ENCODE measurements at regions not wholly inside any gene's neighbourhood (a gene's known extent, or its start where the extent isn't known, plus 50 kb on each side); places are given as distances from the start of the nearest gene placed in this dataset.

DNA sequence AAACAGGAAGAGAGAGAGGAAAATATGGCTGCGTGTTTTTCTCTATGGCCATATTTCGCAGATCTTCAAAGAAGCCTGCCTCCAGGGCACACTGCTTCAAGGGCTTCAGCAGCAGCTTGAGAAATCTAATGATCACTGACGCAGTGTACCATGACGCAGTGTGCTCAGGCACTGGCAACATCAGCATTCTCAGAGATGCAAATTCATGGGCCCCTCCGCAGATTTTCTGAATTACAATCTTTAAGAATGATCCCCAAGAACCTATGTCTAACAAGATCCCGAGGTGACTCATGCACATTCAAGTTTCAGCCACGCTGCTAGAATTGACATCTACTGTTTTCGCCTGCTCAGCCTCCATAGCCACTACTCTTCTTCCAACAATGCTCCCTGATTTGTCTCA is 143.9 kb upstream of the ZNF366 start:
- no peak overlapping the region for H3K18ac ChIP-seq (ENCODE audit: extremely low read depth, low read length)
- H3K23me2 ChIP-seq (ENCODE audit: low read depth, low read length), result no peaks in the 10 kb centered on the region
- no peak overlapping the region for H3K56ac ChIP-seq (replicated peaks; ENCODE audit: insufficient read length, low read depth, low read length)
- H3K27me3 ChIP-seq (replicated peaks in 1 of 4; ENCODE audit: control insufficient read depth in 3 of 4, extremely low read depth in 1 of 4, insufficient read depth in 3 of 4, low read length in 3 of 4), result no peaks in the 10 kb centered on the region; a peak in 1 of 7 replicates
- no peak overlapping the region for H2AFZ ChIP-seq (ENCODE audit: low read length)
- H4K5ac ChIP-seq (ENCODE audit: insufficient read length, low read depth, low read length), result no peak overlapping the region
- H3K4ac ChIP-seq (replicated peaks; ENCODE audit: insufficient read length, low read depth, low read length), result no peak overlapping the region
- POLR2A ChIA-PET (ENCODE audit: partially characterized antibody), result interaction anchor here (0.5 kb wide), 1 partner anchor 151 kb away, joined by 3 read pairs; no protein-coding TSS in a partner anchor
- no peaks in the 10 kb centered on the region for H3K79me2 ChIP-seq (ENCODE audit: control insufficient read depth in 1 of 2, insufficient read depth in 2 of 2, low read length in 2 of 2)
- H4K91ac ChIP-seq (replicated peaks; ENCODE audit: insufficient read length, low read length), result no peak overlapping the region
- H2BK20ac ChIP-seq (ENCODE audit: low read length), result no peak overlapping the region
- H2BK5ac ChIP-seq (ENCODE audit: low read depth, low read length), result no peak overlapping the region
- no peak overlapping the region for H2BK120ac ChIP-seq (replicated peaks; ENCODE audit: low read depth, low read length)
- H3K79me1 ChIP-seq (ENCODE audit: low read depth, low read length), result no peaks in the 10 kb centered on the region
- H3K27ac ChIP-seq (ENCODE audit: low read depth, low read length), result no peak overlapping the region
- H3K4me3 ChIP-seq (ENCODE audit: extremely low read depth in 1 of 4, insufficient read depth in 2 of 4, low read depth in 3 of 4, low read length in 4 of 4), result no peak overlapping the region
- H3K4me2 ChIP-seq (ENCODE audit: insufficient read depth in 1 of 2, low read depth in 2 of 2, low read length in 2 of 2), result no peak overlapping the region
- no peak overlapping the region for H2BK12ac ChIP-seq (ENCODE audit: low read depth, low read length)
- DNase-seq (ENCODE audit: low read depth in 1 of 2, low spot score in 2 of 2) (no peak), FAIRE-seq (no peak)
- H3K36me3 ChIP-seq (ENCODE audit: control insufficient read depth in 2 of 4, insufficient read depth in 4 of 4, low read length in 3 of 4), result no peaks in the 10 kb centered on the region
- no peak overlapping the region for H2BK15ac ChIP-seq (ENCODE audit: low read length)
- H2AK5ac ChIP-seq (ENCODE audit: low read depth, low read length), result no peak overlapping the region
- H3K14ac ChIP-seq (ENCODE audit: insufficient read length), result no peak overlapping the region
- no peaks in the 10 kb centered on the region for H4K20me1 ChIP-seq (replicated peaks in 1 of 2; ENCODE audit: control insufficient read depth in 1 of 2, insufficient read depth in 2 of 2, low read length in 2 of 2)
- no peak overlapping the region for H4K8ac ChIP-seq (ENCODE audit: extremely low read depth, insufficient read depth, low read length)
- H3K23ac ChIP-seq (ENCODE audit: insufficient read length), result no peak overlapping the region
- H3K9me3 ChIP-seq (ENCODE audit: insufficient read depth in 2 of 2, low read depth in 1 of 2, low read length in 1 of 2), result no peaks in the 10 kb centered on the region
- no peak overlapping the region for H3K9ac ChIP-seq (replicated peaks in 1 of 4; ENCODE audit: extremely low read depth in 1 of 4, low read depth in 3 of 4, low read length in 3 of 4)
- CTCF ChIA-PET (ENCODE audit: partially characterized antibody), result no interaction called here
- 97% methylated on average over 8 of the region's 8 CpGs; no CpG with 5 or more reads in 1 of the 2 experiments for WGBS, 2 experiments (ENCODE audit: extremely low coverage in 1 of 2, insufficient coverage in 1 of 2, insufficient read length in 1 of 2, insufficient replicate concordance in 2 of 2, low coverage in 1 of 2, low lambda C conversion rate in 2 of 2, missing lambda C conversion rate in 1 of 2)
- H3K4me1 ChIP-seq (replicated peaks in 1 of 4; ENCODE audit: control insufficient read depth in 3 of 4, insufficient read depth in 4 of 4, low read length in 3 of 4), result peaks cover 0 to 2% (median 1%) of the 10 kb centered on the region in 4 experiments; a peak in 3 of 7 replicates
- TF ChIP-seq, protein P1, sequence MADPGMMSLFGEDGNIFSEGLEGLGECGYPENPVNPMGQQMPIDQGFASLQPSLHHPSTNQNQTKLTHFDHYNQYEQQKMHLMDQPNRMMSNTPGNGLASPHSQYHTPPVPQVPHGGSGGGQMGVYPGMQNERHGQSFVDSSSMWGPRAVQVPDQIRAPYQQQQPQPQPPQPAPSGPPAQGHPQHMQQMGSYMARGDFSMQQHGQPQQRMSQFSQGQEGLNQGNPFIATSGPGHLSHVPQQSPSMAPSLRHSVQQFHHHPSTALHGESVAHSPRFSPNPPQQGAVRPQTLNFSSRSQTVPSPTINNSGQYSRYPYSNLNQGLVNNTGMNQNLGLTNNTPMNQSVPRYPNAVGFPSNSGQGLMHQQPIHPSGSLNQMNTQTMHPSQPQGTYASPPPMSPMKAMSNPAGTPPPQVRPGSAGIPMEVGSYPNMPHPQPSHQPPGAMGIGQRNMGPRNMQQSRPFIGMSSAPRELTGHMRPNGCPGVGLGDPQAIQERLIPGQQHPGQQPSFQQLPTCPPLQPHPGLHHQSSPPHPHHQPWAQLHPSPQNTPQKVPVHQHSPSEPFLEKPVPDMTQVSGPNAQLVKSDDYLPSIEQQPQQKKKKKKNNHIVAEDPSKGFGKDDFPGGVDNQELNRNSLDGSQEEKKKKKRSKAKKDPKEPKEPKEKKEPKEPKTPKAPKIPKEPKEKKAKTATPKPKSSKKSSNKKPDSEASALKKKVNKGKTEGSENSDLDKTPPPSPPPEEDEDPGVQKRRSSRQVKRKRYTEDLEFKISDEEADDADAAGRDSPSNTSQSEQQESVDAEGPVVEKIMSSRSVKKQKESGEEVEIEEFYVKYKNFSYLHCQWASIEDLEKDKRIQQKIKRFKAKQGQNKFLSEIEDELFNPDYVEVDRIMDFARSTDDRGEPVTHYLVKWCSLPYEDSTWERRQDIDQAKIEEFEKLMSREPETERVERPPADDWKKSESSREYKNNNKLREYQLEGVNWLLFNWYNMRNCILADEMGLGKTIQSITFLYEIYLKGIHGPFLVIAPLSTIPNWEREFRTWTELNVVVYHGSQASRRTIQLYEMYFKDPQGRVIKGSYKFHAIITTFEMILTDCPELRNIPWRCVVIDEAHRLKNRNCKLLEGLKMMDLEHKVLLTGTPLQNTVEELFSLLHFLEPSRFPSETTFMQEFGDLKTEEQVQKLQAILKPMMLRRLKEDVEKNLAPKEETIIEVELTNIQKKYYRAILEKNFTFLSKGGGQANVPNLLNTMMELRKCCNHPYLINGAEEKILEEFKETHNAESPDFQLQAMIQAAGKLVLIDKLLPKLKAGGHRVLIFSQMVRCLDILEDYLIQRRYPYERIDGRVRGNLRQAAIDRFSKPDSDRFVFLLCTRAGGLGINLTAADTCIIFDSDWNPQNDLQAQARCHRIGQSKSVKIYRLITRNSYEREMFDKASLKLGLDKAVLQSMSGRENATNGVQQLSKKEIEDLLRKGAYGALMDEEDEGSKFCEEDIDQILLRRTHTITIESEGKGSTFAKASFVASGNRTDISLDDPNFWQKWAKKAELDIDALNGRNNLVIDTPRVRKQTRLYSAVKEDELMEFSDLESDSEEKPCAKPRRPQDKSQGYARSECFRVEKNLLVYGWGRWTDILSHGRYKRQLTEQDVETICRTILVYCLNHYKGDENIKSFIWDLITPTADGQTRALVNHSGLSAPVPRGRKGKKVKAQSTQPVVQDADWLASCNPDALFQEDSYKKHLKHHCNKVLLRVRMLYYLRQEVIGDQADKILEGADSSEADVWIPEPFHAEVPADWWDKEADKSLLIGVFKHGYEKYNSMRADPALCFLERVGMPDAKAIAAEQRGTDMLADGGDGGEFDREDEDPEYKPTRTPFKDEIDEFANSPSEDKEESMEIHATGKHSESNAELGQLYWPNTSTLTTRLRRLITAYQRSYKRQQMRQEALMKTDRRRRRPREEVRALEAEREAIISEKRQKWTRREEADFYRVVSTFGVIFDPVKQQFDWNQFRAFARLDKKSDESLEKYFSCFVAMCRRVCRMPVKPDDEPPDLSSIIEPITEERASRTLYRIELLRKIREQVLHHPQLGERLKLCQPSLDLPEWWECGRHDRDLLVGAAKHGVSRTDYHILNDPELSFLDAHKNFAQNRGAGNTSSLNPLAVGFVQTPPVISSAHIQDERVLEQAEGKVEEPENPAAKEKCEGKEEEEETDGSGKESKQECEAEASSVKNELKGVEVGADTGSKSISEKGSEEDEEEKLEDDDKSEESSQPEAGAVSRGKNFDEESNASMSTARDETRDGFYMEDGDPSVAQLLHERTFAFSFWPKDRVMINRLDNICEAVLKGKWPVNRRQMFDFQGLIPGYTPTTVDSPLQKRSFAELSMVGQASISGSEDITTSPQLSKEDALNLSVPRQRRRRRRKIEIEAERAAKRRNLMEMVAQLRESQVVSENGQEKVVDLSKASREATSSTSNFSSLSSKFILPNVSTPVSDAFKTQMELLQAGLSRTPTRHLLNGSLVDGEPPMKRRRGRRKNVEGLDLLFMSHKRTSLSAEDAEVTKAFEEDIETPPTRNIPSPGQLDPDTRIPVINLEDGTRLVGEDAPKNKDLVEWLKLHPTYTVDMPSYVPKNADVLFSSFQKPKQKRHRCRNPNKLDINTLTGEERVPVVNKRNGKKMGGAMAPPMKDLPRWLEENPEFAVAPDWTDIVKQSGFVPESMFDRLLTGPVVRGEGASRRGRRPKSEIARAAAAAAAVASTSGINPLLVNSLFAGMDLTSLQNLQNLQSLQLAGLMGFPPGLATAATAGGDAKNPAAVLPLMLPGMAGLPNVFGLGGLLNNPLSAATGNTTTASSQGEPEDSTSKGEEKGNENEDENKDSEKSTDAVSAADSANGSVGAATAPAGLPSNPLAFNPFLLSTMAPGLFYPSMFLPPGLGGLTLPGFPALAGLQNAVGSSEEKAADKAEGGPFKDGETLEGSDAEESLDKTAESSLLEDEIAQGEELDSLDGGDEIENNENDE (IDR thresholded peaks at IDR 0.05; ENCODE audit: insufficient replicate concordance, low read length), result no peak

Measured in H1 (cell line).